ENCODE measurements at regions not wholly inside any gene's neighbourhood (a gene's known extent, or its start where the extent isn't known, plus 50 kb on each side); places are given as distances from the start of the nearest gene placed in this dataset.

GRCh38 chr6:86440608-86441007, 496.7 kb upstream of the HTR1E start:
- Histone ChIP-seq H3K27ac (replicated peaks) (no peak overlapping the region), H3K4me3 (replicated peaks; ENCODE audit: insufficient read depth, low read length) (no peak overlapping the region), H3K27me3 (ENCODE audit: insufficient read depth, poor library complexity, severe bottlenecking) (no peaks in the 10 kb centered on the region)
- no peak for TF ChIP-seq REST (IDR thresholded peaks at IDR 0.05; ENCODE audit: insufficient replicate concordance, low read depth)
- TF ChIP-seq CTCF (IDR thresholded peaks at IDR 0.05; ENCODE audit: insufficient read depth, low read length): no peak
- TF ChIP-seq POLR2AphosphoS5 (IDR thresholded peaks at IDR 0.05; ENCODE audit: low read depth): no peak
- no peak for TF ChIP-seq SPI1 (IDR thresholded peaks at IDR 0.05; ENCODE audit: borderline replicate concordance, low read depth)
- no peak for TF ChIP-seq GABPA (IDR thresholded peaks at IDR 0.05; ENCODE audit: low read depth)
- DNase-seq (ENCODE audit: low read depth in 1 of 2, low spot score in 1 of 2): no peak

- H3K27me3 ChIP-seq (ENCODE audit: insufficient read depth, poor library complexity, severe bottlenecking): no peaks in the 10 kb centered on the region
- no peak overlapping the region for H3K4me3 ChIP-seq (replicated peaks; ENCODE audit: insufficient read depth, low read length)
- DNase-seq (ENCODE audit: low read depth in 1 of 2, low spot score in 1 of 2): no peak
- no peak overlapping the region for H3K27ac ChIP-seq (replicated peaks)
- no peak for TF ChIP-seq CTCF (IDR thresholded peaks at IDR 0.05; ENCODE audit: insufficient read depth, low read length)
- no peak for TF ChIP-seq SPI1 (IDR thresholded peaks at IDR 0.05; ENCODE audit: borderline replicate concordance, low read depth)
- no peak for TF ChIP-seq REST (IDR thresholded peaks at IDR 0.05; ENCODE audit: insufficient replicate concordance, low read depth)
- TF ChIP-seq POLR2AphosphoS5 (IDR thresholded peaks at IDR 0.05; ENCODE audit: low read depth): no peak
- TF ChIP-seq GABPA (IDR thresholded peaks at IDR 0.05; ENCODE audit: low read depth): no peak
Observed at GRCh38 chr6:86423571-86423970, 513.8 kb upstream of the HTR1E start.

- TF ChIP-seq REST (IDR thresholded peaks at IDR 0.05; ENCODE audit: insufficient replicate concordance, low read depth) (no peak), POLR2AphosphoS5 (IDR thresholded peaks at IDR 0.05; ENCODE audit: low read depth) (no peak), CTCF (IDR thresholded peaks at IDR 0.05; ENCODE audit: insufficient read depth, low read length) (no peak), SPI1 (IDR thresholded peaks at IDR 0.05; ENCODE audit: borderline replicate concordance, low read depth) (no peak), GABPA (IDR thresholded peaks at IDR 0.05; ENCODE audit: low read depth) (no peak)
- no peak overlapping the region for H3K27ac ChIP-seq (replicated peaks)
- no peak for DNase-seq (ENCODE audit: low read depth in 1 of 2, low spot score in 1 of 2)
- H3K27me3 ChIP-seq (ENCODE audit: insufficient read depth, poor library complexity, severe bottlenecking): no peaks in the 10 kb centered on the region
- H3K4me3 ChIP-seq (replicated peaks; ENCODE audit: insufficient read depth, low read length): no peak overlapping the region
Observed at GRCh38 chr6:86412057-86412456, 525.3 kb upstream of the HTR1E start.
